IMR-90 (cell line): ENCODE measurements at regions not wholly inside any gene's neighbourhood (a gene's known extent, or its start where the extent isn't known, plus 50 kb on each side); places are given as distances from the start of the nearest gene placed in this dataset.

Experiments
- CEBPB ChIP-seq: IDR thresholded peaks from 2 replicates; pipeline ENCODE4 v1.6.1; 2012; ENCODE audit warnings: low read depth, low read length, improper control_type of control experiment
- CTCF ChIP-seq: conservative IDR thresholded peaks from 2 replicates; pipeline ENCODE4 v1.5.1; 2012; ENCODE audit warnings: mild to moderate bottlenecking, low read depth, low read length, improper control_type of control experiment
- MXI1 ChIP-seq: IDR thresholded peaks from 2 replicates; pipeline ENCODE4 v1.6.1; 2012; ENCODE audit warnings: low read depth, mild to moderate bottlenecking, low read length, moderate library complexity, borderline replicate concordance
- POLR2A ChIP-seq: IDR thresholded peaks from 2 replicates; pipeline ENCODE4 v1.6.1; 2012; ENCODE audit warnings: mild to moderate bottlenecking, low read depth, low read length
- RAD21 ChIP-seq: IDR thresholded peaks from 2 replicates; pipeline ENCODE4 v1.6.1; 2012; ENCODE audit warnings: low read length, improper control_type of control experiment
- TF ChIP-seq, protein P1 (sequence below): fragments of 150-350 bp; IDR thresholded peaks from 2 replicates; pipeline ENCODE4 v1.6.1; 2016; ENCODE audit warnings: low read depth, mild to moderate bottlenecking, low read length, moderate library complexity, borderline replicate concordance

DNA sequence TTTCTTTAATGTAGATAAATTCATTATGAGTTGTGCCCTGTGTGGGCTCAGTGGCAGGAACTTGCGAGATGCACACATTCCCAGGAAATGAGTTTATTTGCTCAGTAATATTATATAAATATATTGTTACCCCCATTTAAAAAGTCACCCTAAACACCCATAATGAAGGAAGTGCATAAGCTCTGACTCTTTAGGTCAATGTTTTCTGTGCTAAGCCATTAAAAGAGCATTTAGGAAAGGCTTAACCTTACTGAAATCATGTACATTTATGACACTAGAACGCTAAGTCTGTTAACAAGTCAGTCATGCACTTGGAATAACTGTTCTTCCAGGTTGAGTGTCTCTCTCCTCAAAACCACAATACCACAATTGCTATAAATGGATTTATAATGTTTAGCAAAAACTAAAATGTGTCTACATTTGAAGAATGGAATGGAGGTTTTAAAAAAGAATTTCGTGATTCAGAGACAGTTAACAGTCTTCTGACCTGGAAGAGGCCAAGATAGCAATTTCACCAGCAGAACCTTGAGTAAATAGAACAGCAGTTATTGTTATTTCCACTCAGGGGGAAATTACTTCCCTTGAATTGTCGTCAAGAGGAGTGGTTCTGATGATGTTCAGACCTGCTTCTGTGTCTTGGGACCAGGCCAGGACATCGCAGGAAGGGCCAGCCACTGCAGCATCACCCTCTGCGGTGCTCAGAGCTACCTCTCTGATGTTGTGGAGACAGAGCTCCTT is 91.1 kb upstream of the VEGFC start:
- TF ChIP-seq CTCF (no peak), POLR2A (no peak), RAD21 (no peak), CEBPB (no peak), MXI1 (no peak)
- TF ChIP-seq, protein P1, sequence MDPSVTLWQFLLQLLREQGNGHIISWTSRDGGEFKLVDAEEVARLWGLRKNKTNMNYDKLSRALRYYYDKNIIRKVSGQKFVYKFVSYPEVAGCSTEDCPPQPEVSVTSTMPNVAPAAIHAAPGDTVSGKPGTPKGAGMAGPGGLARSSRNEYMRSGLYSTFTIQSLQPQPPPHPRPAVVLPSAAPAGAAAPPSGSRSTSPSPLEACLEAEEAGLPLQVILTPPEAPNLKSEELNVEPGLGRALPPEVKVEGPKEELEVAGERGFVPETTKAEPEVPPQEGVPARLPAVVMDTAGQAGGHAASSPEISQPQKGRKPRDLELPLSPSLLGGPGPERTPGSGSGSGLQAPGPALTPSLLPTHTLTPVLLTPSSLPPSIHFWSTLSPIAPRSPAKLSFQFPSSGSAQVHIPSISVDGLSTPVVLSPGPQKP, result no peak
